GM20000 (cell line): ENCODE measurements at regions not wholly inside any gene's neighbourhood (a gene's known extent, or its start where the extent isn't known, plus 50 kb on each side); places are given as distances from the start of the nearest gene placed in this dataset.

Experiments
- DNase-seq: peaks from one replicate; pipeline ENCODE4 v3.0.0; 2012; ENCODE audit warnings: low spot score
- CTCF ChIP-seq: IDR thresholded peaks from 2 replicates; pipeline ENCODE4 v1.5.1; 2012; ENCODE audit warnings: mild to moderate bottlenecking, control low read depth; ENCODE audit errors: extremely low read depth, missing control alignments

DNA sequence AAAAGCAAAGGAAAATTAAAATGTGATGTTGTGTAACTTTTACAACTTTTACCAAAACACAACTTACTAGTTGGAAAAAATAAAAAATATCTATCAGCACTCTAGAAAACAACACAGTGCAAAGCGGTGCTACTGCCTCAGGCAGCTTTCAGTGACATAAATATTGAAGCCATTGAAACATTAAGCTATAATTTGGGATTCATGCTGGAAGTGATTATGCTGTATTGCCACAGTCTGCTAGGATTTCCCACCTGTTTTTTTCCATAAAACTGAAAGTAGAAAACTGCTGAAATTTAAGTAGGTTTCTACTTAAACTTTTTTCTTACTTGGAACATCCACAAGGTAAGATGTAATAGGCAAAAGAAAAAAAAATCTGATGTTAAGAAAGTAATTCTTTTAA is 674.4 kb downstream of the KCNT2 start:
- TF ChIP-seq CTCF: no peak
- DNase-seq: no peak

GRCh38 chr1:195915826-195916225 is 692.4 kb downstream of the KCNT2 start:
- no peak for TF ChIP-seq CTCF
- DNase-seq: no peak

GRCh38 chr1:195909061-195909460 is 699.2 kb downstream of the KCNT2 start:
- TF ChIP-seq CTCF: no peak
- no peak for DNase-seq

GRCh38 chr1:195908121-195908520 is 700.1 kb downstream of the KCNT2 start:
- no peak for DNase-seq
- TF ChIP-seq CTCF: no peak

DNA sequence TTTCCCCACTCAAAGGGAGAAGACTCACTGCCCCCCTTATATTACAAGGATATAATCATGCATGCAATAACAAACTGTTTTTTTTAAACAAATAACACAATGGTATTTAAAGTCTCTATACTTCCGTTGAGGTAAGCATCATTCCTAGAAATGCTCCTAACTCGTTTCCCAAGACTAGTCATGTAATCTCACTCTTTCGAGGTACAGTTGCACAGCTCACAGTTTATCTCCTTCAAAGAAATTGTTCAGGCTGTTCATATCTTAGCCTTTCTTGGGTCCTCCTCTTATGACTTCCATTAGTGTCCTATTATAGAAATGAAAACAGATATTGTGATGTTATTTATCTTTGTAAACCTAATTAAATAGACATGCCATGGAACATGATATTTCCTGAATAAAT is 705.0 kb downstream of the KCNT2 start:
- TF ChIP-seq CTCF: no peak
- no peak for DNase-seq

DNA sequence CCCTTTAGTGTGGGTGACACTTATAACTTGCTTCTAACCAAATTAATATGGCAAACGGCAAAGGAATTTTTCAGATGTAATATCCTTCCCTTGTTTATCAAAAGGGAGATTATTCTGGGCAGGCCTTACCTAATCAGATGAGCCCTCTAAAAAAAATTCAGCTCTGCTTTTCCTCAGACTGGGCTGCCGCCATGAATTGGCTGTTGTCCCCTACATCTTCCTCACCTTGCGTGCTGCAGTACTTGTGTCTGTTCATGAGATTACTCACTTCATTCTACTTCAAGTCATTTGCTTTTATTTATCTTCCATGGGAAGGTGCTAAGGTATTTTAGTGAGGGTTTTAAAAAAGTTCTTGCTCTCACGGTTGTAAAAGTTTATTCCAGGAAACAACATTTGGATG is 705.5 kb downstream of the KCNT2 start:
- DNase-seq: no peak
- TF ChIP-seq CTCF: no peak

DNA sequence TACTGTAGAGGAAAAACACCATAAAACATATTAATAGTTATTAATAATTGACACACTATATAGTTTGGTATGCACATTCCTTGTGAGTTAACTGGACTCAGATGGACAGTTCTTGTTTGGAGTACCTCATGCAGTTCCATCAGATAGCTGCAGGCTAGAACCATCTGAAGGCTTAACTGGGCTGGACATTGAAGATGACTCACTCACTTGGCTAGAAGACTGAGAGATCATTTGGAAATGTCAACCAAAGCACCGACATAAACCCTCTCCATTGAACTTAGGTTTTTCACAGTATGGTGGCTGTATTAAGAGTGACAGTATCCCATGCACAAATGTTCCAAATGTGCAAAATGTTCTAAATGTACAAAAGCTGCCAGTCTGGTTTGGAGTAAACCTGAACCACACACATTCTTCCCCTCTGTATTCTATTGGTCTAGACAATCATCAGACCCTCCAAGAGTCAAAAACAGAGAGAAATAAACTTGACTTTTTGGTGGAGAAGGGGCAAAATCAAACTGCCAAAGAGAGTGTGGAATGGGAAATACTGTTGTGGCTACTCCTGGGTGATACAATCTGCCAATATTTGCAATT is 708.4 kb downstream of the KCNT2 start:
- TF ChIP-seq CTCF: no peak
- DNase-seq: no peak

- DNase-seq: no peak
- TF ChIP-seq CTCF: no peak
Measured at GRCh38 chr1:195898924-195899323, 709.3 kb downstream of the KCNT2 start.
